Left lung (tissue), 4 donors: ENCODE measurements at regions not wholly inside any gene's neighbourhood (a gene's known extent, or its start where the extent isn't known, plus 50 kb on each side); places are given as distances from the start of the nearest gene placed in this dataset.

ENCODE experiments used
- ATAC-seq: fragments of 200-7000 bp; cut with Tn5 transposase; one replicate; pipeline ENCODE4 v1.9.1; 2020; ENCODE audit warnings: moderate library complexity
- DNase-seq, 4 donors: peaks; one replicate each; pipeline ENCODE4 v3.0.0-alpha.2; 2013 to 2020
- H3K27ac ChIP-seq, 2 donors: fragments of 200-600 bp; sonication (generic) in 1 of 2; one replicate each; pipeline versions ENCODE4 v1.5.0 to v1.8.0; 2020 to 2021
- H3K27me3 ChIP-seq, 2 donors: fragments of 200-600 bp; sonication (generic) in 1 of 2; one replicate each; pipeline versions ENCODE4 v1.5.0 to v1.8.0; 2020 to 2021
- H3K36me3 ChIP-seq, 2 donors: fragments of 200-600 bp; sonication (generic) in 1 of 2; one replicate each; pipeline versions ENCODE4 v1.5.0 to v1.8.0; 2020 to 2021
- H3K4me1 ChIP-seq, 2 donors: fragments of 200-600 bp; one replicate each; pipeline ENCODE4 v1.8.0; 2021
- H3K4me3 ChIP-seq, 2 donors: fragments of 200-600 bp; sonication (generic) in 1 of 2; one replicate each; pipeline versions ENCODE4 v1.5.0 to v1.8.0; 2020 to 2021; ENCODE audit warnings: mild to moderate bottlenecking in 1 of 2
- H3K9me3 ChIP-seq, 2 donors: fragments of 200-600 bp; sonication (generic) in 1 of 2; one replicate each; pipeline versions ENCODE4 v1.5.0 to v1.8.0; 2020 to 2021
- intact Hi-C, 2 donors: fragments of 100-400 bp; cut with DNase I; formaldehyde crosslinking; loops; one replicate each; pipeline versions ENCODE4 v1.11.2 to v1.14.2; 2022
- TF ChIP-seq, protein P1 (sequence below), 2 donors: fragments of 200-600 bp; sonication (generic) in 1 of 2; IDR thresholded peaks; one replicate each; pipeline versions ENCODE4 v1.5.0 to v1.8.0; 2021; ENCODE audit warnings: antibody characterized with exemption in 2 of 2
- donor health status: DM: no; HTN: yes; CAD: no.
- donor health status: DM: no; HTN: no; CAD: no.

- Histone ChIP-seq H3K36me3 (no peaks in the 10 kb centered on the region), H3K4me1 (no peaks in the 10 kb centered on the region), H3K4me3 (no peak overlapping the region), H3K9me3 (no peaks in the 10 kb centered on the region), H3K27ac (no peak overlapping the region), H3K27me3 (no peaks in the 10 kb centered on the region)
- intact Hi-C loops: no loop called here
- ATAC-seq: no peak
- no peak for DNase-seq
- TF ChIP-seq, protein P1, sequence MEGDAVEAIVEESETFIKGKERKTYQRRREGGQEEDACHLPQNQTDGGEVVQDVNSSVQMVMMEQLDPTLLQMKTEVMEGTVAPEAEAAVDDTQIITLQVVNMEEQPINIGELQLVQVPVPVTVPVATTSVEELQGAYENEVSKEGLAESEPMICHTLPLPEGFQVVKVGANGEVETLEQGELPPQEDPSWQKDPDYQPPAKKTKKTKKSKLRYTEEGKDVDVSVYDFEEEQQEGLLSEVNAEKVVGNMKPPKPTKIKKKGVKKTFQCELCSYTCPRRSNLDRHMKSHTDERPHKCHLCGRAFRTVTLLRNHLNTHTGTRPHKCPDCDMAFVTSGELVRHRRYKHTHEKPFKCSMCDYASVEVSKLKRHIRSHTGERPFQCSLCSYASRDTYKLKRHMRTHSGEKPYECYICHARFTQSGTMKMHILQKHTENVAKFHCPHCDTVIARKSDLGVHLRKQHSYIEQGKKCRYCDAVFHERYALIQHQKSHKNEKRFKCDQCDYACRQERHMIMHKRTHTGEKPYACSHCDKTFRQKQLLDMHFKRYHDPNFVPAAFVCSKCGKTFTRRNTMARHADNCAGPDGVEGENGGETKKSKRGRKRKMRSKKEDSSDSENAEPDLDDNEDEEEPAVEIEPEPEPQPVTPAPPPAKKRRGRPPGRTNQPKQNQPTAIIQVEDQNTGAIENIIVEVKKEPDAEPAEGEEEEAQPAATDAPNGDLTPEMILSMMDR (IDR thresholded peaks at IDR 0.05): no peak
These were observed 1046.9 kb downstream of the VRK1 start for GRCh38 chr14:97844042-97844441.

GRCh38 chr14:97846156-97846555, 1049.0 kb downstream of the VRK1 start:
- no peak for DNase-seq
- intact Hi-C loops: no loop called here
- Histone ChIP-seq H3K36me3 (no peaks in the 10 kb centered on the region), H3K4me1 (no peaks in the 10 kb centered on the region), H3K27ac (no peak overlapping the region), H3K4me3 (no peak overlapping the region), H3K27me3 (no peaks in the 10 kb centered on the region), H3K9me3 (no peaks in the 10 kb centered on the region)
- ATAC-seq: no peak
- TF ChIP-seq, protein P1 (IDR thresholded peaks at IDR 0.05): no peak

DNA sequence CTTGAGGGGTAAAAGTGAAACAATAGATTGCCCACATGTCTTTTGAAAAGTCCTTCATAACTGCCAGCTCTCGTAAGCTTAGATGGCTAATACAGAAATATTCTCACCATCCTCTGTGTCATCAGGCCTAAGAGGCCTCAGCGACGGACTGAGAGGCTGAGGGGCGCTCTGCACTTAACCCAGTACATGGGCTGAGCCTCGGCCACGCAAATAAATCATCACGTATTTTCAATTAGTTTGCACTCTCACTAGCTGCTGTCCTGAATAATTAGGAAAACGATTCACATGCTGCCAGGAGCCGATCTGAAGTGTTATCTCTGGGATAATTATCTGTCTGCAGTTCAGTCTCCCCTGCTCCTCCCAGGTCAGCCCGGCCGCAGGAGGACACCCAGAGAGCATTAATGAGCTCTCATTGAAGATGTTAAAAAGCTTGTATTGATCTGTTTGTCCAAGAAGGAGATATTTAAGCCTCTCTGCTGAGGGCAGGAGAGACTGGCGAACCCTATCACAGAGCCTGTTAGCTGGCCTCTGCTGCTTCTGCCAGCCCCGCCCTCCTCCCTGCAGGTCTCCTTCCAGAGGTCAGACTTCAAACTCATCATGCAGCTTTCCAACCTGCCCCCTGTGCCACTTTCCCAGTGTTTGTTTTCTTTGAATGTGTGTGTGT, 1051.3 kb downstream of the VRK1 start:
- H3K9me3 ChIP-seq: no peaks in the 10 kb centered on the region
- H3K4me3 ChIP-seq: no peak overlapping the region
- ATAC-seq: no peak
- DNase-seq: no peak
- H3K27me3 ChIP-seq: no peaks in the 10 kb centered on the region
- H3K27ac ChIP-seq: no peak overlapping the region
- intact Hi-C loops: no loop called here
- TF ChIP-seq, protein P1 (IDR thresholded peaks at IDR 0.05): no peak
- no peaks in the 10 kb centered on the region for H3K4me1 ChIP-seq
- no peaks in the 10 kb centered on the region for H3K36me3 ChIP-seq

DNA sequence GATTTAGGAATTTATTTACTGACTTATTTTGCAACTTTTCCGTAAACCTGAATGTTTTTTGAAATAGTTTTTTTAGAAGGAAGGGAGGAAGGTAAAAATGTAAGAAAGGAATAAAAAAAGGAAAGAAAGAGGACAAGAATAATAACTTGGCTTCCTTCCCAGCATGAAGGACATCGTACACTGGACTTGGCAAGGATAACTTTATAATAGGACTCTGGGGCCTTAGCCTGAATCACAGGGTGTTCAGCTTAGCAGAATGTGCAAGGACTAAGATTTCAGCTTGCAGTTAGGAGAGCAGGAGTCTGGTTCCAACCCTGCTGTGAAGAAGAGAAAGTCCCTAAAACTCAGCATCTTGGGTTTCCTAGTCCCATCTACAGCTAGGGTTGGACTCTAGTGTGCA, 1053.3 kb downstream of the VRK1 start:
- ATAC-seq: no peak
- Histone ChIP-seq H3K27ac (no peak overlapping the region), H3K9me3 (no peaks in the 10 kb centered on the region), H3K36me3 (no peaks in the 10 kb centered on the region), H3K4me3 (no peak overlapping the region), H3K4me1 (no peaks in the 10 kb centered on the region), H3K27me3 (no peaks in the 10 kb centered on the region)
- TF ChIP-seq, protein P1 (IDR thresholded peaks at IDR 0.05): no peak
- peak in 1 of 4 donors; percentile 4 for DNase-seq
- intact Hi-C loops: no loop called here

- intact Hi-C loops: no loop called here
- no peaks in the 10 kb centered on the region for H3K27me3 ChIP-seq
- H3K9me3 ChIP-seq: no peaks in the 10 kb centered on the region
- no peaks in the 10 kb centered on the region for H3K36me3 ChIP-seq
- TF ChIP-seq, protein P1 (IDR thresholded peaks at IDR 0.05): no peak
- H3K27ac ChIP-seq: no peak overlapping the region
- no peak overlapping the region for H3K4me3 ChIP-seq
- ATAC-seq (no peak), DNase-seq (no peak)
- H3K4me1 ChIP-seq: no peaks in the 10 kb centered on the region
These were observed 1053.7 kb downstream of the VRK1 start for GRCh38 chr14:97850886-97851285.
